ENCODE measurements at regions not wholly inside any gene's neighbourhood (a gene's known extent, or its start where the extent isn't known, plus 50 kb on each side); places are given as distances from the start of the nearest gene placed in this dataset.

GRCh38 chr1:98133131-98133530, 212.3 kb upstream of the DPYD start:
- Histone ChIP-seq H3K4me3 (no peak overlapping the region), H3K9me3 (no peaks in the 10 kb centered on the region), H3K27me3 (no peaks in the 10 kb centered on the region), H3K36me3 (no peaks in the 10 kb centered on the region), H3K4me1 (no peaks in the 10 kb centered on the region), H3K27ac (no peak overlapping the region)
- no peak for DNase-seq
- 55 to 73% methylated on average over 4 of the region's 4 CpGs for WGBS, 2 donors
- intact Hi-C loops (cut with DNase I): no loop called here
- TF ChIP-seq POLR2A (IDR thresholded peaks at IDR 0.05): no peak

GRCh38 chr1:98130408-98130807, 209.6 kb upstream of the DPYD start:
- H3K4me1 ChIP-seq: no peaks in the 10 kb centered on the region
- H3K27me3 ChIP-seq: no peaks in the 10 kb centered on the region
- H3K36me3 ChIP-seq: no peaks in the 10 kb centered on the region
- H3K4me3 ChIP-seq: no peak overlapping the region
- H3K27ac ChIP-seq: no peak overlapping the region
- intact Hi-C loops (cut with DNase I): no loop called here
- DNase-seq: no peak
- WGBS, 2 donors: 32 to 78% methylated on average over 1 of the region's 1 CpG
- no peak for TF ChIP-seq POLR2A (IDR thresholded peaks at IDR 0.05)
- no peak for TF ChIP-seq CTCF (IDR thresholded peaks at IDR 0.05)
- TF ChIP-seq POLR2AphosphoS5 (IDR thresholded peaks at IDR 0.05): no peak
- TF ChIP-seq EP300 (IDR thresholded peaks at IDR 0.05): no peak
- no peaks in the 10 kb centered on the region for H3K9me3 ChIP-seq

- no peak overlapping the region for H3K27ac ChIP-seq
- TF ChIP-seq POLR2AphosphoS5 (IDR thresholded peaks at IDR 0.05) (no peak), EP300 (IDR thresholded peaks at IDR 0.05) (no peak), CTCF (IDR thresholded peaks at IDR 0.05) (no peak), POLR2A (IDR thresholded peaks at IDR 0.05) (no peak)
- H3K27me3 ChIP-seq: no peaks in the 10 kb centered on the region
- intact Hi-C loops (cut with DNase I): no loop called here
- 68 to 95% methylated on average over 1 of the region's 1 CpG for WGBS, 2 donors
- H3K4me1 ChIP-seq: no peaks in the 10 kb centered on the region
- DNase-seq: no peak
- H3K36me3 ChIP-seq: no peaks in the 10 kb centered on the region
- no peaks in the 10 kb centered on the region for H3K9me3 ChIP-seq
- H3K4me3 ChIP-seq: no peak overlapping the region
These were observed 208.7 kb upstream of the DPYD start for GRCh38 chr1:98129491-98129890.

GRCh38 chr1:98126740-98127139, 205.9 kb upstream of the DPYD start:
- no peak overlapping the region for H3K4me3 ChIP-seq
- no peaks in the 10 kb centered on the region for H3K36me3 ChIP-seq
- intact Hi-C loops (cut with DNase I): no loop called here
- no peaks in the 10 kb centered on the region for H3K4me1 ChIP-seq
- TF ChIP-seq POLR2A (IDR thresholded peaks at IDR 0.05) (no peak), CTCF (IDR thresholded peaks at IDR 0.05) (no peak), POLR2AphosphoS5 (IDR thresholded peaks at IDR 0.05) (no peak), EP300 (IDR thresholded peaks at IDR 0.05) (no peak)
- DNase-seq: no peak
- H3K27ac ChIP-seq: no peak overlapping the region
- H3K27me3 ChIP-seq: no peaks in the 10 kb centered on the region
- H3K9me3 ChIP-seq: no peaks in the 10 kb centered on the region

GRCh38 chr1:98121646-98122045, 200.8 kb upstream of the DPYD start:
- WGBS, 2 donors: 0 to 1% methylated on average over 1 of the region's 1 CpG
- Histone ChIP-seq H3K36me3 (no peaks in the 10 kb centered on the region), H3K9me3 (no peaks in the 10 kb centered on the region), H3K27me3 (no peaks in the 10 kb centered on the region), H3K4me3 (no peak overlapping the region), H3K4me1 (no peaks in the 10 kb centered on the region), H3K27ac (no peak overlapping the region)
- intact Hi-C loops (cut with DNase I): no loop called here
- DNase-seq: no peak
- TF ChIP-seq POLR2A (IDR thresholded peaks at IDR 0.05) (no peak), CTCF (IDR thresholded peaks at IDR 0.05) (no peak), EP300 (IDR thresholded peaks at IDR 0.05) (no peak), POLR2AphosphoS5 (IDR thresholded peaks at IDR 0.05) (no peak)
